T-helper 17 cell (primary cell): ENCODE measurements at regions not wholly inside any gene's neighbourhood (a gene's known extent, or its start where the extent isn't known, plus 50 kb on each side); places are given as distances from the start of the nearest gene placed in this dataset.

Experiments
- ATAC-seq: fragments of 150-1000 bp; cut with Tn5 transposase; 2 replicates; pipeline ENCODE4 v1.10.0; 2021; ENCODE audit warnings: mild to moderate bottlenecking, moderate library complexity
- DNase-seq, 3 donors: peaks; one replicate each; pipeline versions ENCODE4 v3.0.0 to v3.0.0-alpha.2; 2020 to 2021
- H3K9me3 ChIP-seq: one replicate; pipeline ENCODE4 v1.7.0; 2013; ENCODE audit warnings: low read length, mild to moderate bottlenecking; ENCODE audit not compliant: control insufficient read depth, poor library complexity, severe bottlenecking
- H3K27ac Mint-ChIP-seq: one replicate; pipeline ENCODE4 v1.8.0; 2022; ENCODE audit warnings: mild to moderate bottlenecking, moderate library complexity, mixed read lengths
- H3K27me3 Mint-ChIP-seq: one replicate; pipeline ENCODE4 v1.8.0; 2022; ENCODE audit warnings: mixed read lengths
- H3K36me3 Mint-ChIP-seq: one replicate; pipeline ENCODE4 v1.8.0; 2022; ENCODE audit warnings: low read depth, mixed read lengths
- H3K4me1 Mint-ChIP-seq: one replicate; pipeline ENCODE4 v1.8.0; 2022; ENCODE audit warnings: mild to moderate bottlenecking, mixed read lengths
- H3K4me3 Mint-ChIP-seq: one replicate; pipeline ENCODE4 v1.8.0; 2022; ENCODE audit warnings: mild to moderate bottlenecking, moderate library complexity, mixed read lengths

GRCh38 chr20:39295301-39295700 lies 333.2 kb downstream of the DHX35 start:
- Mint-ChIP-seq H3K4me3 (no peak overlapping the region), H3K27ac (no peak overlapping the region), H3K4me1 (no peaks in the 10 kb centered on the region), H3K36me3 (no peaks in the 10 kb centered on the region), H3K27me3 (peaks cover 30% of the 10 kb centered on the region)
- DNase-seq (no peak), ATAC-seq (no peak)
- H3K9me3 ChIP-seq = no peaks in the 10 kb centered on the region

- H3K27me3 Mint-ChIP-seq = peaks cover 31% of the 10 kb centered on the region
- no peak for DNase-seq
- H3K36me3 Mint-ChIP-seq = no peaks in the 10 kb centered on the region
- H3K27ac Mint-ChIP-seq = no peak overlapping the region
- no peak for ATAC-seq
- no peaks in the 10 kb centered on the region for H3K9me3 ChIP-seq
- H3K4me3 Mint-ChIP-seq = no peak overlapping the region
- no peaks in the 10 kb centered on the region for H3K4me1 Mint-ChIP-seq
Measured at GRCh38 chr20:39294137-39294725, 332.1 kb downstream of the DHX35 start.

- no peaks in the 10 kb centered on the region for H3K9me3 ChIP-seq
- no peak overlapping the region for H3K27ac Mint-ChIP-seq
- DNase-seq (no peak), ATAC-seq (no peak)
- H3K27me3 Mint-ChIP-seq = peaks cover 19% of the 10 kb centered on the region
- H3K4me1 Mint-ChIP-seq = no peaks in the 10 kb centered on the region
- no peak overlapping the region for H3K4me3 Mint-ChIP-seq
- no peaks in the 10 kb centered on the region for H3K36me3 Mint-ChIP-seq
Measured at GRCh38 chr20:39292193-39292736, 330.1 kb downstream of the DHX35 start.

GRCh38 chr20:39291301-39291700 lies 329.2 kb downstream of the DHX35 start:
- Mint-ChIP-seq H3K36me3 (no peaks in the 10 kb centered on the region), H3K27ac (no peak overlapping the region), H3K4me3 (no peak overlapping the region), H3K4me1 (no peaks in the 10 kb centered on the region), H3K27me3 (peaks cover 19% of the 10 kb centered on the region)
- no peaks in the 10 kb centered on the region for H3K9me3 ChIP-seq
- ATAC-seq = no peak
- no peak for DNase-seq

GRCh38 chr20:39290575-39290974 lies 328.4 kb downstream of the DHX35 start:
- no peak overlapping the region for H3K27ac Mint-ChIP-seq
- no peak for DNase-seq
- no peak for ATAC-seq
- H3K36me3 Mint-ChIP-seq = no peaks in the 10 kb centered on the region
- H3K9me3 ChIP-seq = no peaks in the 10 kb centered on the region
- H3K4me3 Mint-ChIP-seq = no peak overlapping the region
- H3K4me1 Mint-ChIP-seq = no peaks in the 10 kb centered on the region
- peaks cover 19% of the 10 kb centered on the region for H3K27me3 Mint-ChIP-seq

- DNase-seq (no peak), ATAC-seq (no peak)
- no peak overlapping the region for H3K4me3 Mint-ChIP-seq
- no peak overlapping the region for H3K27ac Mint-ChIP-seq
- H3K9me3 ChIP-seq = no peaks in the 10 kb centered on the region
- H3K27me3 Mint-ChIP-seq = peaks cover 17% of the 10 kb centered on the region
- H3K4me1 Mint-ChIP-seq = no peaks in the 10 kb centered on the region
- no peaks in the 10 kb centered on the region for H3K36me3 Mint-ChIP-seq
Measured at GRCh38 chr20:39289831-39290230, 327.7 kb downstream of the DHX35 start.

GRCh38 chr20:39289316-39289715 lies 327.2 kb downstream of the DHX35 start:
- no peak overlapping the region for H3K4me3 Mint-ChIP-seq
- no peaks in the 10 kb centered on the region for H3K9me3 ChIP-seq
- no peak overlapping the region for H3K27ac Mint-ChIP-seq
- no peaks in the 10 kb centered on the region for H3K36me3 Mint-ChIP-seq
- H3K4me1 Mint-ChIP-seq = no peaks in the 10 kb centered on the region
- ATAC-seq (no peak), DNase-seq (no peak)
- peaks cover 12% of the 10 kb centered on the region for H3K27me3 Mint-ChIP-seq

- Mint-ChIP-seq H3K27me3 (peaks cover 31% of the 10 kb centered on the region), H3K4me1 (no peaks in the 10 kb centered on the region), H3K27ac (no peak overlapping the region), H3K4me3 (no peak overlapping the region), H3K36me3 (no peaks in the 10 kb centered on the region)
- H3K9me3 ChIP-seq = no peaks in the 10 kb centered on the region
- ATAC-seq (no peak), DNase-seq (no peak)
Measured at GRCh38 chr20:39283464-39283863, 321.3 kb downstream of the DHX35 start.

- Mint-ChIP-seq H3K4me1 (no peaks in the 10 kb centered on the region), H3K27ac (no peak overlapping the region), H3K27me3 (peaks cover 38% of the 10 kb centered on the region), H3K4me3 (no peak overlapping the region), H3K36me3 (no peaks in the 10 kb centered on the region)
- DNase-seq (no peak), ATAC-seq (no peak)
- no peaks in the 10 kb centered on the region for H3K9me3 ChIP-seq
Measured at GRCh38 chr20:39282619-39283092, 320.5 kb downstream of the DHX35 start.

- H3K4me1 Mint-ChIP-seq = no peaks in the 10 kb centered on the region
- peaks cover 38% of the 10 kb centered on the region for H3K27me3 Mint-ChIP-seq
- H3K36me3 Mint-ChIP-seq = no peaks in the 10 kb centered on the region
Measured at GRCh38 chr20:39280875-39281274, 318.7 kb downstream of the DHX35 start.

GRCh38 chr20:39278230-39278788 lies 316.2 kb downstream of the DHX35 start:
- H3K9me3 ChIP-seq = no peaks in the 10 kb centered on the region

More at GRCh38 chr20:39280875-39281274, 318.7 kb downstream of the DHX35 start:
- no peaks in the 10 kb centered on the region for H3K9me3 ChIP-seq
- ATAC-seq (no peak), DNase-seq (no peak)
- no peak overlapping the region for H3K27ac Mint-ChIP-seq
- H3K4me3 Mint-ChIP-seq = no peak overlapping the region

GRCh38 chr20:39277185-39277584 lies 315.0 kb downstream of the DHX35 start:
- H3K9me3 ChIP-seq = no peaks in the 10 kb centered on the region
- peaks cover 23% of the 10 kb centered on the region for H3K27me3 Mint-ChIP-seq
- ATAC-seq (no peak), DNase-seq (no peak)
- no peak overlapping the region for H3K4me3 Mint-ChIP-seq
- no peaks in the 10 kb centered on the region for H3K36me3 Mint-ChIP-seq
- no peak overlapping the region for H3K27ac Mint-ChIP-seq
- no peaks in the 10 kb centered on the region for H3K4me1 Mint-ChIP-seq

More at GRCh38 chr20:39278230-39278788, 316.2 kb downstream of the DHX35 start:
- H3K4me3 Mint-ChIP-seq = no peak overlapping the region
- DNase-seq = no peak
- no peak for ATAC-seq
- no peaks in the 10 kb centered on the region for H3K4me1 Mint-ChIP-seq
- peaks cover 28% of the 10 kb centered on the region for H3K27me3 Mint-ChIP-seq
- no peaks in the 10 kb centered on the region for H3K36me3 Mint-ChIP-seq
- peak overlapping the region; percentile 14 for H3K27ac Mint-ChIP-seq

GRCh38 chr20:39270837-39271604 lies 308.9 kb downstream of the DHX35 start:
- no peak for ATAC-seq
- Mint-ChIP-seq H3K36me3 (no peaks in the 10 kb centered on the region), H3K27ac (peak overlapping the region; percentile 16), H3K4me3 (no peak overlapping the region), H3K27me3 (peaks cover 22% of the 10 kb centered on the region), H3K4me1 (no peaks in the 10 kb centered on the region)
- H3K9me3 ChIP-seq = no peaks in the 10 kb centered on the region
- no peak for DNase-seq
